Pancreas (tissue), 10 donors: ENCODE measurements at regions not wholly inside any gene's neighbourhood (a gene's known extent, or its start where the extent isn't known, plus 50 kb on each side); places are given as distances from the start of the nearest gene placed in this dataset.
"Not testable (repeated sequence)": the region's sequence is repeated elsewhere in the genome, so short reads cannot be mapped to it uniquely, and the experiment has no call there.

ENCODE experiments used
- ATAC-seq, 4 donors: fragments of 200-7000 bp; cut with Tn5 transposase; one replicate each; pipeline versions ENCODE4 v1.8.0 to v1.9.1; 2020; ENCODE audit warnings: mild to moderate bottlenecking in 4 of 4, moderate library complexity in 4 of 4
- DNase-seq, 6 donors: peaks; one replicate each; pipeline ENCODE4 v3.0.0-alpha.2; 2020
- FAIRE-seq: peaks from 2 replicates; lab custom pipeline; 2012; peaks lifted over from hg19 to GRCh38; lab: Jason Lieb, UNC
- H3K27ac ChIP-seq, 4 donors: fragments of 200-600 bp; sonication (generic); 1 replicate in 3 of 4; 2 replicates in 1 of 4; pipeline versions ENCODE4 v1.5.0 to v1.8.0; 2020
- H3K27me3 ChIP-seq, 4 donors: fragments of 200-600 bp; one replicate each; pipeline ENCODE4 v1.8.0; 2021
- H3K36me3 ChIP-seq, 3 donors: fragments of 200-600 bp; sonication (generic) in 1 of 3; one replicate each; pipeline versions ENCODE4 v1.5.0 to v1.8.0; 2020 to 2021
- H3K4me1 ChIP-seq, 3 donors: fragments of 200-600 bp; one replicate each; pipeline ENCODE4 v1.8.0; 2021
- H3K4me3 ChIP-seq, 4 donors: fragments of 200-600 bp; sonication (generic) in 2 of 4; one replicate each; pipeline versions ENCODE4 v1.5.0 to v1.8.0; 2020 to 2021
- H3K9me3 ChIP-seq, 4 donors: fragments of 200-600 bp; one replicate each; pipeline ENCODE4 v1.8.0; 2021
- WGBS, 2 donors: extraction: QIAGEN DNeasy Blood & Tissue Kit; methylation state at CpG; one replicate each; pipeline ENCODE4 v1.1.7; 2013; 5-methylcytosine and 5-hydroxymethylcytosine counted together
- intact Hi-C, 3 donors: fragments of 100-400 bp; cut with DNase I; formaldehyde crosslinking; loops; one replicate each; pipeline versions ENCODE4 v1.11.1 to v1.14.2; 2022
- TF ChIP-seq, protein P1 (sequence below), 4 donors: fragments of 200-600 bp; sonication (generic) in 3 of 4; IDR thresholded peaks; one replicate each; pipeline versions ENCODE4 v1.5.0 to v1.8.0; 2021; ENCODE audit warnings: antibody characterized with exemption in 4 of 4
- donor health status: healthy with polysubstance abuse.
- donor health status: DM: no; HTN: no; CAD: no; lungs with moderate emphysema.
- donor health status: DM: no; HTN: no; CAD: no.
- donor health status: control.
- donor health status: control.
- donor health status: Bipolar disorder and iron deficiency.
- donor health status: DM: yes; HTN: yes; CAD: no.
- donor health status: DM: no; HTN: no; CAD: no.
- donor health status: DM: no; HTN: no; CAD: no.
- donor health status: DM: yes; HTN: yes; CAD: no.

DNA sequence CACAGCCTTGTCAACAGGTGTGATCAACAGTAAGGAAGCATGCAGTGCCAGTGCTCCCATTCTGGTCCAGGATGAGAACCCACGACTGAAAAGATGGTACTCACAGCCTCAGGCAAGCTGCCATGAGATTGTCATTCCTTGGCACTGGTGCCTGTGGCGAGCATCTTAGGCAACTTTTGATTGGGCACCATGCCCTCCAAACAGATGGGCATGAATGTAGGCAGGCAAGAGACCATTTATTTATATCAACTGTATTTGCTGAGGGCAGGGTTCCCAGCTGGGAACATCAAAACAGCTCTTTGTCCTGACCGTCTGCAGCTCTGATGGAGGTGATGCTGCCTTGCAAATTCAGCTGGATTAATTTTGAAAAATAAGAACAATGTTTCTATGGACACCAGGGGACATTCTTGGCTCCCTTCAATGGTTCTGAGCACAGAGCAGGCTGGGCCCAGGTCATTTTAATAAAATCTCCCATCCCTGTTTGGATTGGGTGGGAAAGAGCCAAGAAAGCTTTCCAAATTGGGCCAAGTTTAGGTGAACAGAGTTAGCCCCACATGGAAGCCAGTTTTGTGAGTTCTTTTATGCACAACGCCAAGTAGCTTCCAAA is 522.5 kb downstream of the RMST start:
- DNase-seq (no peak), FAIRE-seq (no peak), ATAC-seq (no peak)
- 60 to 68% methylated on average over 4 of the region's 4 CpGs for WGBS, 2 donors
- Histone ChIP-seq H3K9me3 (no peaks in the 10 kb centered on the region), H3K27me3 (no peaks in the 10 kb centered on the region), H3K4me1 (no peaks in the 10 kb centered on the region), H3K27ac (no peak overlapping the region), H3K36me3 (no peaks in the 10 kb centered on the region), H3K4me3 (no peak overlapping the region)
- intact Hi-C loops, result no loop called here
- TF ChIP-seq, protein P1, sequence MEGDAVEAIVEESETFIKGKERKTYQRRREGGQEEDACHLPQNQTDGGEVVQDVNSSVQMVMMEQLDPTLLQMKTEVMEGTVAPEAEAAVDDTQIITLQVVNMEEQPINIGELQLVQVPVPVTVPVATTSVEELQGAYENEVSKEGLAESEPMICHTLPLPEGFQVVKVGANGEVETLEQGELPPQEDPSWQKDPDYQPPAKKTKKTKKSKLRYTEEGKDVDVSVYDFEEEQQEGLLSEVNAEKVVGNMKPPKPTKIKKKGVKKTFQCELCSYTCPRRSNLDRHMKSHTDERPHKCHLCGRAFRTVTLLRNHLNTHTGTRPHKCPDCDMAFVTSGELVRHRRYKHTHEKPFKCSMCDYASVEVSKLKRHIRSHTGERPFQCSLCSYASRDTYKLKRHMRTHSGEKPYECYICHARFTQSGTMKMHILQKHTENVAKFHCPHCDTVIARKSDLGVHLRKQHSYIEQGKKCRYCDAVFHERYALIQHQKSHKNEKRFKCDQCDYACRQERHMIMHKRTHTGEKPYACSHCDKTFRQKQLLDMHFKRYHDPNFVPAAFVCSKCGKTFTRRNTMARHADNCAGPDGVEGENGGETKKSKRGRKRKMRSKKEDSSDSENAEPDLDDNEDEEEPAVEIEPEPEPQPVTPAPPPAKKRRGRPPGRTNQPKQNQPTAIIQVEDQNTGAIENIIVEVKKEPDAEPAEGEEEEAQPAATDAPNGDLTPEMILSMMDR (IDR thresholded peaks at IDR 0.05), result no peak

DNA sequence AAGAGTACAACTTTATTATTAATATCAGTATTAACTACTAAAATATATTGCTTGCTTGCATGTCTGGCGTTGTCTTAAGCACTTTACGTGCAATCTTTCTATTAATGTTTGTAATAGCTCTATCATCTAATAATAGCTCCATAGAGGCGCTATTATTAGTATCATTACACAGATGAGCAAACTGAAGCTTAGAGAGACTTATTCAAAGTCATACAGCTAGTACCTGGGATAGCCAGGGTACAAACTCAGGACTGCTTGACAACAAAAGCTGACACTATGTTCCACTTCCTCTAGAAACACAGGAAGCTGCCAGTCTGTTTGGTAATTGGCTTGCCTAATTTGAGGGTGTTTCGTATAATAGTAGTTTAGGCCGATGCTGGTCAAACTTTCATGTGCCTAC is 523.2 kb downstream of the RMST start:
- DNase-seq (no peak), ATAC-seq (no peak), FAIRE-seq (no peak)
- intact Hi-C loops, result no loop called here
- Histone ChIP-seq H3K27ac (no peak overlapping the region), H3K27me3 (no peaks in the 10 kb centered on the region), H3K4me3 (no peak overlapping the region), H3K4me1 (no peaks in the 10 kb centered on the region), H3K9me3 (no peaks in the 10 kb centered on the region), H3K36me3 (no peaks in the 10 kb centered on the region)
- 67 to 89% methylated on average over 5 of the region's 5 CpGs for WGBS, 2 donors
- TF ChIP-seq, protein P1 (IDR thresholded peaks at IDR 0.05), result no peak

DNA sequence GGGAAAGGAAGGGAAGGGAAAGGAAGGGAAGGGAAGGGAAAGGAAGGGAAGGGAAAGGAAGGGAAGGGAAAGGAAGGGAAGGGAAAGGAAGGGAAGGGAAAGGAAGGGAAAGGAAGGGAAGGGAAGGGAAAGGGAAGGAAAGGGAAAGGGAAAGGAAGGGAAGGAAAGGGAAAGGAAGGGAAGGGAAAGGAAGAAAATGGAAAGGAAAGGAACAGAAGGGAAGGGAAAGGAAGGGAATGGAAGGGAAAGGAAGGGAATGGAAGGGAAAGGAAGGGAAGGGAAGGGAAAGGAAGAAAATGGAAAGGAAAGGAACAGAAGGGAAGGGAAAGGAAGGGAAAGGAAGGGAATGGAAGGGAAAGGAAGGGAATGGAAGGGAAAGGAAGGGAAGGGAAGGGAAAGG is 526.0 kb downstream of the RMST start:
- intact Hi-C loops, H3K9me3 ChIP-seq, ATAC-seq, DNase-seq, H3K27me3 ChIP-seq, H3K4me1 ChIP-seq, H3K27ac ChIP-seq, H3K36me3 ChIP-seq, H3K4me3 ChIP-seq, FAIRE-seq: not testable (repeated sequence)

DNA sequence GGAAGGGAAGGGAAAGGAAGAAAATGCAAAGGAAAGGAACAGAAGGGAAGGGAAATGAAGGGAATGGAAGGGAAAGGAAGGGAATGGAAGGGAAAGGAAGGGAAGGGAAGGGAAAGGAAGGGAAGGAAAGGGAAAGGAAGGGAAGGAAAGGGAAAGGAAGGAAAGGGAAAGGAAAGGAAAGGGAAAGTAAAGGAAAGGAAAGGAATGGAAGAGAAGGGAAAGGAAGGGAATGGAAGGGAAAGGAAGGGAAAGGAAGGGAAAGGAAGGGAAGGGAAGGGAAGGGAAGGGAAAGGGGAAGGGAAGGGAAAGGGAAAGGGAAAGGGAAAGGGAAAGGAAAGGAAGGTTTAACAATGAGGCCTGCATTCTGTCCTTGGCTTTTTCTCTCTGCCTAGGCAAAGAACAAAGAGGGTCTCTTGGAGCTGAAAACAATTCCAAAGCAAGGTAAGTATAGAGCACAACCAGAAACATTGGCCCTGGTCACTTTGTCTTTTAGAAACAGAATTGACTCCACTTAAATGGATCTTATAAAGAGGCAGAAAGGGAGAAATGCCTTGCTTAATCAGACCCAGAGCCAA is 525.9 kb upstream of the TMPO start:
- intact Hi-C loops, result no loop called here
- H3K4me3 ChIP-seq, result no peak overlapping the region
- H3K27me3 ChIP-seq, result no peaks in the 10 kb centered on the region
- FAIRE-seq (no peak), DNase-seq (no peak), ATAC-seq (no peak)
- H3K27ac ChIP-seq, result no peak overlapping the region
- no peaks in the 10 kb centered on the region for H3K36me3 ChIP-seq
- no peaks in the 10 kb centered on the region for H3K4me1 ChIP-seq
- TF ChIP-seq, protein P1 (IDR thresholded peaks at IDR 0.05), result no peak
- no peaks in the 10 kb centered on the region for H3K9me3 ChIP-seq

DNA sequence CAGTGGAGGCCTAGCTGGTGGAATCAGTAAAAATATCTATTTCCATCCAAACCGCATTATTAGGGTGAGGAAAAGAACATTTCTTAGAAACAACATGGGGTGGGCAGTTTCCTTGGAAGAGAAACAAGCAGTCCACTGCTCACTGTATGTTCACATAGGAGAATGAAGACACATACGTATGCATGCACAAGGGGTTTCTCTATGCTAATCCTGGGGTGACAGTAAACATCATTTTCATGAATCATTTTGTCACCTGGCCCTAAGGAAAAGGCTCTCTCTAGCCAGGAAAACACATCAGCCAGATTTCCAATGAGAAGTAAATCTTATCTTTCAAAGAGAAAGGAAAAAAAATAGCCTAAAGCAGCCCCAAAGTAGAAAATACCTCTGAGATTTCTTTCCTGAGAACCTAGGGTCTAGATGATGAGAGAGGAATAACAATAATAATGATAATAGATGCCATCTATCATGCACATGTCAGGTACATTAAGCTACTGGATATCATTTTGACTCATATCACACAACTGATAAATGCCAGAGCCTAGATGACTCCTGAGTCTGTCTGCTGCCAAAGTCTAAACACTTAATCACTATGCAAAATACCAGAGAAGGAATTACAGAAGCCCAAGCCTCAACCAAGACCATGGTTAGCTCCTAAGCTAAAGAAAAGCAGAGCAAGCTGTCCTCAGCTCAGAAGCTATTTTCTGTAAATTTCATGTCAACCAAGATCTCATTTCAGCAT is 520.5 kb upstream of the TMPO start:
- DNase-seq (no peak), ATAC-seq (no peak), FAIRE-seq (no peak)
- H3K27ac ChIP-seq, result no peak overlapping the region
- WGBS, 2 donors, result 65 to 74% methylated on average over 2 of the region's 2 CpGs
- H3K9me3 ChIP-seq, result no peaks in the 10 kb centered on the region
- intact Hi-C loops, result no loop called here
- no peaks in the 10 kb centered on the region for H3K36me3 ChIP-seq
- H3K4me1 ChIP-seq, result no peaks in the 10 kb centered on the region
- TF ChIP-seq, protein P1 (IDR thresholded peaks at IDR 0.05), result no peak
- H3K4me3 ChIP-seq, result no peak overlapping the region
- no peaks in the 10 kb centered on the region for H3K27me3 ChIP-seq
